ENCODE measurements at regions not wholly inside any gene's neighbourhood (a gene's known extent, or its start where the extent isn't known, plus 50 kb on each side); places are given as distances from the start of the nearest gene placed in this dataset.

DNA sequence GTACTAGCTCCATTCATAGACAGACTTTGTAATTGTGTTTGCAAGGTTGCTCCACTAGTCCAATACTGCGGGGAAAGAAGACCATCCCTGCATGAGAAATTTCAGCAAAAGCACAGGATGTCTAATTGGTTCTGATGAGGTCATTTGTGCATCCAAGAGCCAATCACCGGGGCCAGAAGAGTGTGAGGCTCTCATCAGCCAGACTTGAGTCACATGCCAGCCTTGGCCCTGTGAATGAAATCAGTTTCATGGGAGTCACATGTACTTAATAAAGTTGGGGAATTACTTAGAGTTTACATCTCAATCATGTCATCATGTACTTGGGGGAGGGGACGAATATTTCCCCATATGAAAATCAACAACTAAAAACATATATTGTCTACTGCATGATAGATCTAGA lies 1236.0 kb downstream of the MAT2B start:
- in situ Hi-C loops (cut with HindIII; ENCODE audit: low sequenced_read_pairs) = no loop called here
- H3K4me3 ChIP-seq (ENCODE audit: low read depth, low read length) = no peak overlapping the region
- DNase-seq (ENCODE audit: low read depth) = no peak
- TF ChIP-seq, protein P1, sequence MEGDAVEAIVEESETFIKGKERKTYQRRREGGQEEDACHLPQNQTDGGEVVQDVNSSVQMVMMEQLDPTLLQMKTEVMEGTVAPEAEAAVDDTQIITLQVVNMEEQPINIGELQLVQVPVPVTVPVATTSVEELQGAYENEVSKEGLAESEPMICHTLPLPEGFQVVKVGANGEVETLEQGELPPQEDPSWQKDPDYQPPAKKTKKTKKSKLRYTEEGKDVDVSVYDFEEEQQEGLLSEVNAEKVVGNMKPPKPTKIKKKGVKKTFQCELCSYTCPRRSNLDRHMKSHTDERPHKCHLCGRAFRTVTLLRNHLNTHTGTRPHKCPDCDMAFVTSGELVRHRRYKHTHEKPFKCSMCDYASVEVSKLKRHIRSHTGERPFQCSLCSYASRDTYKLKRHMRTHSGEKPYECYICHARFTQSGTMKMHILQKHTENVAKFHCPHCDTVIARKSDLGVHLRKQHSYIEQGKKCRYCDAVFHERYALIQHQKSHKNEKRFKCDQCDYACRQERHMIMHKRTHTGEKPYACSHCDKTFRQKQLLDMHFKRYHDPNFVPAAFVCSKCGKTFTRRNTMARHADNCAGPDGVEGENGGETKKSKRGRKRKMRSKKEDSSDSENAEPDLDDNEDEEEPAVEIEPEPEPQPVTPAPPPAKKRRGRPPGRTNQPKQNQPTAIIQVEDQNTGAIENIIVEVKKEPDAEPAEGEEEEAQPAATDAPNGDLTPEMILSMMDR (IDR thresholded peaks at IDR 0.05; ENCODE audit: low read depth, low read length, missing control alignments) = no peak

DNA sequence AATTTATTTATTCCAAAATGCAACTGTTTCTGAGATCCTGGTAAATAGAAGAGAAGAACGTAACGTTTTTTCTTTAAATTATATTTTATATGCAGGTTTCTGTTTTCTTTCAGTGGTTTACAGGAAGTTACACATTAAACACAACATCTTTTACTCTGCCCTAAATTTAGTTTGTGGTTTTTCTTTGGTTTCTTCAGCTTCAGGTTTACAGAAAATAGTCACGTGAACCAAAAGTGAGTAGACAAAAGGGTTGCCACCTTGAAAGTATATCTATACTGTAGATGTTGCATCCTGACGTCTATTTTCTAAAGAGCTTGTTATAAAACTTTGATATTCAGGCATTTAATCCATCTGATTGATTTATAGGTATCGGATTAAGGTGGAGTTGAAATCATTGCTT lies 1236.6 kb downstream of the MAT2B start:
- in situ Hi-C loops (cut with HindIII; ENCODE audit: low sequenced_read_pairs) = no loop called here
- TF ChIP-seq, protein P1 (IDR thresholded peaks at IDR 0.05; ENCODE audit: low read depth, low read length, missing control alignments) = no peak
- DNase-seq (ENCODE audit: low read depth) = no peak
- H3K4me3 ChIP-seq (ENCODE audit: low read depth, low read length) = no peak overlapping the region

DNA sequence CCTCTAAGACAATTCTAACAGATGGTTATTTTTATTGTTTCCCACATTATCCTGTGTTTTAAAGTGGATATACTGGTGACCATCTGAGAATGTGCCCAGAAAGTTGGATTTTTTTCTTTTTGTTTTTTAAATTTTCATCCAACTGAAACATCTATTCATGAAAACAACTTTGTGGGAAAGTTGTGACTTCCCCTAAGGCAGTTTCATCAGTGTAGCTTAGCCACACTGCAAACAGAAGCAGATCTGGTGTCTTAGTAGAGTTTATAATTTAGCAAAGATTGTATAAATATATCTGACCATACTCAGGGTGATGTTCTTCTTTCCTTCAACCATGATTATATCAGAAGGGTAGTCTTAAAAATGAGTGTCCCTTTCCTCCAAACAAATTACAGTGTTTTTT lies 1241.3 kb downstream of the MAT2B start:
- H3K4me3 ChIP-seq (ENCODE audit: low read depth, low read length) = no peak overlapping the region
- in situ Hi-C loops (cut with HindIII; ENCODE audit: low sequenced_read_pairs) = no loop called here
- TF ChIP-seq, protein P1 (IDR thresholded peaks at IDR 0.05; ENCODE audit: low read depth, low read length, missing control alignments) = no peak
- no peak for DNase-seq (ENCODE audit: low read depth)

DNA sequence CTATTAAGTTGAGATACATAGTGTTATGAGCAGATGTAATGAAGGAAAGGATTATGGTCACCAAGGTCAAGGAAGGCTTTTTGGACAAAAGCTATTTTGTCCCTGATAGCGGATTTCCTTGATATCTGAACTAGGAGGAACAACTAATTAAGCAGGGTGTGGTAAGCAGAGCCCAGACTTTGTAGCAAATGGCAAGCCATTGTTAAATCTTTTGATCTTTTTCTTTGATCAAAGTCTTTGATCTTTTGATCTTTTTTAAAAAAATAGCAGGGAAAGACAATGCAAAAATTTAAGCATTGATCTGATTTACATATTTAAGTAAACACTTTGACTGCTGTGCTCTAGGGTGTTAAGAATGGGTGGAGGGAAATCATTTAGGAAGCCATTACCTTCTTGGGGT lies 1242.0 kb downstream of the MAT2B start:
- H3K4me3 ChIP-seq (ENCODE audit: low read depth, low read length) = no peak overlapping the region
- DNase-seq (ENCODE audit: low read depth) = no peak
- TF ChIP-seq, protein P1 (IDR thresholded peaks at IDR 0.05; ENCODE audit: low read depth, low read length, missing control alignments) = no peak
- in situ Hi-C loops (cut with HindIII; ENCODE audit: low sequenced_read_pairs) = no loop called here

DNA sequence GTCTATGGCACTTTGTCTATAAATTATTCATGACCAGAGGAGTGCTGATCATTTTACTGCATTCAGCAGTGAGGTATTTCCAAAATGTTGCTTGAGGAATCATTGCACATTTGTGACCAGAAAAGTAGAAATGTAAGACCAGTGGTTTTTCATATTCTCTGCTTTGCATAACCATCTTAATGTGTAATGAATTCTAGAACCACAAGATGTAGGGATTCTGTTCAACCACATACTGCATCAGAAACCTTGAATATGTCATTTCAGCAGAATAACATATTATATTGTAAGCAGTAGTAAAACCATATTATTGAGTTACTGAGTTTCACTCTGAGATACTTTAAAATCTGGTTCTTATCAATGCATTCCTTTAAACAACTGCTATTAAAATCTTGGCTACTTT lies 1243.4 kb downstream of the MAT2B start:
- no peak overlapping the region for H3K4me3 ChIP-seq (ENCODE audit: low read depth, low read length)
- in situ Hi-C loops (cut with HindIII; ENCODE audit: low sequenced_read_pairs) = no loop called here
- TF ChIP-seq, protein P1 (IDR thresholded peaks at IDR 0.05; ENCODE audit: low read depth, low read length, missing control alignments) = no peak
- no peak for DNase-seq (ENCODE audit: low read depth)

DNA sequence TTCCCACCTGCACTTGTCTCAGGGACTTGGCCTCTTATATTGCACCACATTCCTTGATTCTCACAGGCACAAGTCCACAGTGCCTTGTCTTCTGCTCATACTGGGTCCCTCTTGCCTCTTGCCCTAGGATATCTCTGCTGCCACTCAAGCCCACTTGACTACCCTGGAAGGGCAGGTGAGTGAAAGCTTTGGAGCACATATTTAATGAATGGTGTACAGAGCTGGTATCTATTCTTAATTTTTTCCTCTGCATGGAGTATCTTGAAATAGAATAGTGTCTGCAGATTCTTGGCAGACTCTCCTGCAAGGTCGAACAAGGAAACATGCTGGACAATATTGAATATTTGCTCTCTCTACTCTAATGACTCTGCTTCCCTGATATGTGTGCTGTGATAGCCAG lies 1248.0 kb downstream of the MAT2B start:
- in situ Hi-C loops (cut with HindIII; ENCODE audit: low sequenced_read_pairs) = no loop called here
- no peak for DNase-seq (ENCODE audit: low read depth)
- no peak overlapping the region for H3K4me3 ChIP-seq (ENCODE audit: low read depth, low read length)
- TF ChIP-seq, protein P1 (IDR thresholded peaks at IDR 0.05; ENCODE audit: low read depth, low read length, missing control alignments) = no peak

DNA sequence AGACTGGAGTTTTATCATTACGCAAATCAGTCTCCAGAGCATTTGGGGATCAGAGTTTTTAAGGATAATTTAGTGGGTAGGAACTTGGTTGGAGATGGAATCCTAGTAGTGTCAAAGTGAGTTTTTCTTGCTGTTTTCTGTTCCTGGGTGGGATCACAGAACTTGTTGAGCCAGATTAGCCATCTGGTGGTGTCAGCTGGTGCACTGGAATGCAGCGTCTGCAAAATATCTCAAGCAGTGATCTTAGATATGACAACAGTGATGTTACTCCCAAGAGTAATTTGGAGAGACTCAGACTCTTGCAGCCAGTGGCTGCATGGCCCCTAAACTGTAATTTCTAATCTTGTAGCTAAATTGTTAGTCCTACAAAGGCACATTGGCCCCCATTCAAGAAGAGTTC lies 1257.8 kb downstream of the MAT2B start:
- DNase-seq (ENCODE audit: low read depth) = no peak
- in situ Hi-C loops (cut with HindIII; ENCODE audit: low sequenced_read_pairs) = no loop called here
- TF ChIP-seq, protein P1 (IDR thresholded peaks at IDR 0.05; ENCODE audit: low read depth, low read length, missing control alignments) = no peak
- no peak overlapping the region for H3K4me3 ChIP-seq (ENCODE audit: low read depth, low read length)

All from astrocyte of the cerebellum (primary cell).